ENCODE measurements at regions not wholly inside any gene's neighbourhood (a gene's known extent, or its start where the extent isn't known, plus 50 kb on each side); places are given as distances from the start of the nearest gene placed in this dataset.

DNA sequence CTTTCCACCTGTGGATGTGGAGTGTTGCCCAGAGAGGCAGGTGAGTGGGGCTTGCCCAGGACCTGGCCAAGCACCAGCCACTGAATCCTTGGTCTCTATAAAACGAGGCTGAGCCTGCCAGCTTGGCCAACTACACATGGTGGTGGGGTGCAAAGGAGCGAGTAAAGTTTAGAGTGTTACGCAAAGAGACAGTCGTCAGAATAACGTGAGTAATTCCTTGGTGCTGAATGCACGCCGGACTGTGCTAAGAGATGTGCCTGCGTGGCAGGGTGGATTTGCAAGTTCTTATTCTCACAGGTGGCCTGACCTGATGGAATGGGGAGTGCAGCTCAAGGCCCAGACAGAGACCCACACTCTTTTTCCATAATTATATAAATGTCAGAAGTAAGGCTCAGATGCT, 88.6 kb upstream of the B3GAT1 start:
- TF ChIP-seq ZNF510 (CRISPR knock-in tag; IDR thresholded peaks at IDR 0.05; ENCODE audit: low read depth) (no peak), POLR2A (IDR thresholded peaks at IDR 0.05; ENCODE audit: insufficient read depth in 1 of 2, low read depth in 2 of 2, low read length in 2 of 2) (no peak)
- TF ChIP-seq, protein P1, sequence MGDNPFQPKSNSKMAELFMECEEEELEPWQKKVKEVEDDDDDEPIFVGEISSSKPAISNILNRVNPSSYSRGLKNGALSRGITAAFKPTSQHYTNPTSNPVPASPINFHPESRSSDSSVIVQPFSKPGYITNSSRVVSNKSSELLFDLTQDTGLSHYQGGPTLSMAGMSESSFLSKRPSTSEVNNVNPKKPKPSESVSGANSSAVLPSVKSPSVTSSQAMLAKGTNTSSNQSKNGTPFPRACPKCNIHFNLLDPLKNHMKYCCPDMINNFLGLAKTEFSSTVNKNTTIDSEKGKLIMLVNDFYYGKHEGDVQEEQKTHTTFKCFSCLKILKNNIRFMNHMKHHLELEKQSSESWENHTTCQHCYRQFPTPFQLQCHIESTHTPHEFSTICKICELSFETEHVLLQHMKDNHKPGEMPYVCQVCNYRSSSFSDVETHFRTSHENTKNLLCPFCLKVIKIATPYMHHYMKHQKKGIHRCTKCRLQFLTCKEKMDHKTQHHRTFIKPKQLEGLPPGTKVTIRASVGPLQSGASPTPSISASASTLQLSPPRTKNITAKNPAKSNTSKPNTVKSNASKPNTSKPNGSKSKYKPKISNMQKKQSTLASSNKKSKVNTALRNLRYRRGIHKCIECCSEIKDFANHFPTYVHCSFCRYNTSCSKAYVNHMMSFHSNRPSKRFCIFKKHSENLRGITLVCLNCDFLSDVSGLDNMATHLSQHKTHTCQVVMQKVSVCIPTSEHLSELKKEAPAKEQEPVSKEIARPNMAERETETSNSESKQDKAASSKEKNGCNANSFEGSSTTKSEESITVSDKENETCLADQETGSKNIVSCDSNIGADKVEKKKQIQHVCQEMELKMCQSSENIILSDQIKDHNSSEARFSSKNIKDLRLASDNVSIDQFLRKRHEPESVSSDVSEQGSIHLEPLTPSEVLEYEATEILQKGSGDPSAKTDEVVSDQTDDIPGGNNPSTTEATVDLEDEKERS (CRISPR knock-in tag; IDR thresholded peaks at IDR 0.05): no peak
